HEK293T (cell line): ENCODE measurements at regions not wholly inside any gene's neighbourhood (a gene's known extent, or its start where the extent isn't known, plus 50 kb on each side); places are given as distances from the start of the nearest gene placed in this dataset.

Experiments used
- CTCF ChIA-PET: fragments of 350-600 bp; formaldehyde crosslinking; extraction: SDS; loops from one replicate; lab custom pipeline; 2021; ENCODE audit warnings: antibody characterized with exemption, inconsistent platforms; lab: Yijun Ruan, JAX
- POLR2A ChIA-PET: fragments of 350-600 bp; formaldehyde crosslinking; extraction: SDS; loops from one replicate; lab custom pipeline; 2020; ENCODE audit warnings: antibody characterized with exemption, inconsistent platforms; lab: Yijun Ruan, JAX
- DNase-seq: peaks from one replicate; pipeline ENCODE4 v3.0.0; 2012; ENCODE audit warnings: mixed read lengths; ENCODE audit errors: extremely low spot score
- ARNT ChIP-seq: fragments of 450-650 bp; IDR thresholded peaks from 2 replicates; pipeline ENCODE4 v1.6.1; 2017; ENCODE audit warnings: mild to moderate bottlenecking
- BHLHE40 ChIP-seq: fragments of 450-650 bp; IDR thresholded peaks from 2 replicates; pipeline ENCODE4 v1.6.1; 2016; ENCODE audit warnings: mild to moderate bottlenecking, moderate library complexity, borderline replicate concordance
- CTBP1 ChIP-seq: fragments of 450-650 bp; IDR thresholded peaks from 2 replicates; pipeline ENCODE4 v1.6.1; 2016; ENCODE audit warnings: borderline replicate concordance
- ELF4 ChIP-seq: fragments of 450-650 bp; IDR thresholded peaks from 2 replicates; pipeline ENCODE4 v1.6.1; 2017; ENCODE audit warnings: antibody characterized with exemption
- FOXA1 ChIP-seq: fragments of 450-650 bp; IDR thresholded peaks from 2 replicates; pipeline ENCODE4 v1.6.1; 2016; ENCODE audit warnings: mild to moderate bottlenecking
- FOXK2 ChIP-seq: fragments of 450-650 bp; IDR thresholded peaks from 2 replicates; pipeline ENCODE4 v1.6.1; 2016; ENCODE audit warnings: mild to moderate bottlenecking
- FOXM1 ChIP-seq: fragments of 450-650 bp; IDR thresholded peaks from 2 replicates; pipeline ENCODE4 v1.6.1; 2017; ENCODE audit warnings: mild to moderate bottlenecking, borderline replicate concordance
- HDGF ChIP-seq: fragments of 450-650 bp; IDR thresholded peaks from 2 replicates; pipeline ENCODE4 v1.6.1; 2017; ENCODE audit warnings: antibody characterized with exemption, borderline replicate concordance
- L3MBTL2 ChIP-seq: fragments of 450-650 bp; conservative IDR thresholded peaks from 2 replicates; pipeline ENCODE4 v1.6.1; 2016; ENCODE audit warnings: mild to moderate bottlenecking
- LEF1 ChIP-seq: fragments of 450-650 bp; IDR thresholded peaks from 2 replicates; pipeline ENCODE4 v1.6.1; 2017; ENCODE audit warnings: mild to moderate bottlenecking, borderline replicate concordance
- NFRKB ChIP-seq: fragments of 450-650 bp; IDR thresholded peaks from 2 replicates; pipeline ENCODE4 v1.6.1; 2016; ENCODE audit warnings: mild to moderate bottlenecking, moderate library complexity
- PKNOX1 ChIP-seq: fragments of 450-650 bp; IDR thresholded peaks from 2 replicates; pipeline ENCODE4 v1.6.1; 2016
- SP1 ChIP-seq: fragments of 450-650 bp; IDR thresholded peaks from 2 replicates; pipeline ENCODE4 v1.6.1; 2017
- SUZ12 ChIP-seq: fragments of 450-650 bp; IDR thresholded peaks from 2 replicates; pipeline ENCODE4 v1.6.1; 2016; ENCODE audit warnings: mild to moderate bottlenecking
- TARDBP ChIP-seq: fragments of 450-650 bp; IDR thresholded peaks from 2 replicates; pipeline ENCODE4 v1.6.1; 2016
- ZNF384 ChIP-seq: fragments of 450-650 bp; IDR thresholded peaks from 2 replicates; pipeline ENCODE4 v1.6.1; 2016

GRCh38 chr6:40733770-40734396 lies 146.7 kb upstream of the LRFN2 start:
- no peak for DNase-seq
- TF ChIP-seq ZNF384 (no peak), ELF4 (no peak), NFRKB (no peak), LEF1 (no peak), TARDBP (no peak)
- ChIA-PET CTCF (no interaction called here), POLR2A (no interaction called here)

DNA sequence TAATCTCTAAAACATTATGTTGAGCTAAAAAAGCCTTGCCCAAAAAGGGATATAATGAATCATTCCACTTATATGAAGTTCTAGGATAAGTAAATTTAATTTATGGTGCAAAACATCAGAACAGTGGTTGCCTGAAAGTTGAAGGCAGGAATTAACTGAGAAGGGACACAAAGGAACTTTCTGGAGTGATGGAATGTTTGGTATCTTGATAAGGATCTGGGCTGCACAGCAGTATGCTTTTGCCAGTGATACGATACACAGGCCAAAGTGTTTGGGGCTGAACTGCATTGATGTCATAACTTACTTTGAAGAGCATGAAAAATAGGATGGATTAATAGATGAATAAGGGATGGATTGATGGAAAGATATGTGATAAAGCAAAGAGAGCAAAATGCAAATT lies 146.1 kb upstream of the LRFN2 start:
- ChIA-PET CTCF (no interaction called here), POLR2A (no interaction called here)
- no peak for DNase-seq
- TF ChIP-seq NFRKB (no peak), ZNF384 (no peak), SUZ12 (no peak), LEF1 (no peak), BHLHE40 (no peak)

DNA sequence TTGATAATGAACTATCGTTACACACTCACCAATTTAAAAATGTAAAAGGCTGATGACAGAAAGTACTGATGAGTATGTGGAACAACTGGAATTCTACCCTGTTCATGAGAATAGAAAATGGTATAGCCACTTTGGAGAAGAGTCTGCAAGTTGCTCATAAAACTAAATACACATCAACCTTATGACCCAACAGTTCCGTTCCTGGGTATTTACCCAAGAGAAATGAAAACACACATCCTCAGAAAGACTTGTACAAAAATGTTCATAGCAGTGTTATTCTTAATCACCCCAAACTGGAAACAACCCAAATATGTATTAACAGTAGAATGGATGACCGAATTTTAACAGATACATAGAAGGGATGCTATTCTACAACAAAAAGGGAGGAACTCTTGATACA lies 145.7 kb upstream of the LRFN2 start:
- ChIA-PET CTCF (no interaction called here), POLR2A (no interaction called here)
- no peak for DNase-seq
- no peak for TF ChIP-seq ARNT
- TF ChIP-seq FOXA1 = no peak
- no peak for TF ChIP-seq ZNF384
- no peak for TF ChIP-seq CTBP1
- no peak for TF ChIP-seq FOXK2
- TF ChIP-seq FOXM1 = no peak
- TF ChIP-seq PKNOX1 = no peak
- no peak for TF ChIP-seq SUZ12
- no peak for TF ChIP-seq HDGF
- TF ChIP-seq ELF4 = no peak
- no peak for TF ChIP-seq BHLHE40
- no peak for TF ChIP-seq TARDBP

DNA sequence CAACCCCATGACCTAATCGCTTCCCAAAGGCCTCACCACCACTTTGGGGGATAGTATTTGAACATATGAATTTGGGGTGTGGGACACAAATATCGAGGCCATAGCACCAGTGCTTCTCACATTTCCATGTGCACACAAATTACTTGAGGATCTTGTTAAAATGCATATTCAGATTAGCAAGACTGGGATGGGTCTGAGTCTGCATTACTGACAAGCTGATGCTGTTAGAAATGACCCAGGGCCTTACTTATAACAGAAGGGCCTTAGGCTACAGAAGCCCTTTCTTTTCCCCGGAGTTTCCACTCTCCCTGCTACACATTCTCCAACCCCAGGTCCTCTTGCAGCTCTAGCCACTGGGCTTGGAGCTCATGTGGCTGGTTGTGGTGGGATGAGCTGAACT lies 141.5 kb upstream of the LRFN2 start:
- TF ChIP-seq SUZ12 = no peak
- TF ChIP-seq LEF1 = no peak
- TF ChIP-seq FOXM1 = no peak
- no peak for TF ChIP-seq FOXK2
- TF ChIP-seq CTBP1 = no peak
- TF ChIP-seq ELF4 = no peak
- TF ChIP-seq ZNF384 = no peak
- TF ChIP-seq BHLHE40 = no peak
- no peak for TF ChIP-seq FOXA1
- no peak for TF ChIP-seq PKNOX1
- TF ChIP-seq ARNT = no peak
- TF ChIP-seq L3MBTL2 = no peak
- no peak for TF ChIP-seq NFRKB
- TF ChIP-seq SP1 = no peak
- ChIA-PET CTCF (no interaction called here), POLR2A (interaction anchor here (0.8 kb wide), 1 partner anchor 15 kb away, joined by 4 read pairs; no protein-coding TSS in a partner anchor)
- no peak for DNase-seq

DNA sequence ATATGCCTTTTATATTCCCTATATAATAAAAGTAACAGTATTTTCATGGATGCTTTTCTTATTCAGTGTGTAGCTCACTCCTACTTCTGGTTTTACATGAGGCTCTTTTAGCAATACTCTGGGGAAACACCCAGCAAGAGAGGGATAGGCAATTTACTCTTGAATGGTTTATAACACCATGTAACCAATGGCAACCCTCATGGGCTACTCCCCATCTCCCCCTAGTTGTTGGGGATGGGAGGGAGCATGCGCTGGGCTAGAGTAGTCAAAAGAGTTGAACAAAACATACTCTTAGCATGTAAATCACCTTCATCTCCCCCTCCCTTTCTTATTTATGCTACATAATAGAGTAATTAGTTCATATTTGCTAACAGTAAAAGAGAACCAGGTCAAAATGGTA lies 140.1 kb upstream of the LRFN2 start:
- ChIA-PET CTCF (no interaction called here), POLR2A (no interaction called here)
- no peak for TF ChIP-seq ARNT
- TF ChIP-seq HDGF = no peak
- TF ChIP-seq CTBP1 = no peak
- TF ChIP-seq SUZ12 = no peak
- TF ChIP-seq ZNF384 = no peak
- TF ChIP-seq FOXA1 = no peak
- TF ChIP-seq ELF4 = no peak
- no peak for TF ChIP-seq FOXM1
- TF ChIP-seq FOXK2 = no peak
- no peak for TF ChIP-seq LEF1
- TF ChIP-seq PKNOX1 = no peak
- TF ChIP-seq TARDBP = no peak
- TF ChIP-seq SP1 = no peak
- TF ChIP-seq NFRKB = no peak
- no peak for TF ChIP-seq L3MBTL2
- no peak for TF ChIP-seq BHLHE40
- no peak for DNase-seq

- CTCF ChIA-PET = no interaction called here
- TF ChIP-seq NFRKB (no peak), FOXK2 (no peak), SUZ12 (no peak), LEF1 (no peak), CTBP1 (no peak), ELF4 (no peak), FOXA1 (no peak), BHLHE40 (no peak), PKNOX1 (no peak), SP1 (no peak), ZNF384 (no peak), HDGF (no peak), FOXM1 (no peak)
- DNase-seq = no peak
- POLR2A ChIA-PET = no interaction called here
Observed at GRCh38 chr6:40726853-40727252, 139.7 kb upstream of the LRFN2 start.
